ENCODE measurements at regions not wholly inside any gene's neighbourhood (a gene's known extent, or its start where the extent isn't known, plus 50 kb on each side); places are given as distances from the start of the nearest gene placed in this dataset.

GRCh38 chr12:85558684-85559083 is 277.5 kb downstream of the RASSF9 start:
- CTCF ChIA-PET (ENCODE audit: low intra/inter-chr PET ratio, low total read pairs): no interaction called here
- no peak overlapping the region for H2AFZ ChIP-seq (ENCODE audit: low read length)
- TF ChIP-seq ZNF770 (CRISPR knock-in tag; IDR thresholded peaks at IDR 0.05) (no peak), ZNF281 (CRISPR knock-in tag; IDR thresholded peaks at IDR 0.05; ENCODE audit: borderline replicate concordance) (no peak), ZBTB2 (CRISPR knock-in tag; IDR thresholded peaks at IDR 0.05; ENCODE audit: low read depth) (no peak), POLR2AphosphoS2 (IDR thresholded peaks at IDR 0.05; ENCODE audit: low read depth, low read length) (no peak), ZNF781 (CRISPR knock-in tag; IDR thresholded peaks at IDR 0.05; ENCODE audit: borderline replicate concordance, not compliant biosample characterization) (no peak), NR0B2 (CRISPR knock-in tag; IDR thresholded peaks at IDR 0.05) (no peak), MLX (CRISPR knock-in tag; IDR thresholded peaks at IDR 0.05) (no peak), MXD4 (CRISPR knock-in tag; IDR thresholded peaks at IDR 0.05) (no peak), ATF2 (CRISPR knock-in tag; IDR thresholded peaks at IDR 0.05) (no peak), TFDP1 (CRISPR knock-in tag; IDR thresholded peaks at IDR 0.05; ENCODE audit: borderline replicate concordance) (no peak), DNMT1 (CRISPR knock-in tag; IDR thresholded peaks at IDR 0.05) (no peak), FOXA3 (CRISPR knock-in tag; IDR thresholded peaks at IDR 0.05) (no peak), RBM39 (IDR thresholded peaks at IDR 0.05; ENCODE audit: low read depth, low read length, poor library complexity, severe bottlenecking) (no peak)

More at GRCh38 chr12:85558684-85559083, 277.5 kb downstream of the RASSF9 start:
- Histone ChIP-seq H3K9me3 (ENCODE audit: low read length) (no peaks in the 10 kb centered on the region), H3K36me3 (replicated peaks in 1 of 2; ENCODE audit: control insufficient read depth in 1 of 2, insufficient read depth in 2 of 2, low read length in 2 of 2) (no peaks in the 10 kb centered on the region), H3K4me2 (ENCODE audit: low read depth, low read length) (no peak overlapping the region), H3K9ac (ENCODE audit: insufficient read depth, low read depth, low read length) (no peak overlapping the region), H4K20me1 (ENCODE audit: insufficient read depth, low read length) (no peaks in the 10 kb centered on the region), H3K4me1 (ENCODE audit: insufficient read depth, low read length) (no peaks in the 10 kb centered on the region), H3K27me3 (ENCODE audit: control insufficient read depth in 1 of 2, insufficient read depth in 2 of 2, low read length in 2 of 2) (no peaks in the 10 kb centered on the region), H3K27ac (ENCODE audit: extremely low read length, insufficient read depth, low read length) (no peak overlapping the region), H3K79me2 (ENCODE audit: insufficient read depth, low read length) (no peaks in the 10 kb centered on the region), H3K4me3 (replicated peaks in 1 of 3; ENCODE audit: insufficient read depth in 1 of 3, low read depth in 2 of 3, low read length in 3 of 3) (no peak overlapping the region)
- ATAC-seq: no peak
- no TSS peak for BruUV-seq (replicated peaks)
- intact Hi-C loops (cut with micrococcal nuclease; ENCODE audit: unreplicated experiment): no loop called here
- POLR2A ChIA-PET: no interaction called here
- in situ Hi-C loops (cut with HindIII; ENCODE audit: extremely low pct_ligation_motif_present, low pct_unique_long_range_greater_than_20kb): no loop called here
- FAIRE-seq: no peak
- no peak for DNase-seq (ENCODE audit: low spot score)

All from HepG2 (cell line).